ENCODE measurements at regions not wholly inside any gene's neighbourhood (a gene's known extent, or its start where the extent isn't known, plus 50 kb on each side); places are given as distances from the start of the nearest gene placed in this dataset.

DNA sequence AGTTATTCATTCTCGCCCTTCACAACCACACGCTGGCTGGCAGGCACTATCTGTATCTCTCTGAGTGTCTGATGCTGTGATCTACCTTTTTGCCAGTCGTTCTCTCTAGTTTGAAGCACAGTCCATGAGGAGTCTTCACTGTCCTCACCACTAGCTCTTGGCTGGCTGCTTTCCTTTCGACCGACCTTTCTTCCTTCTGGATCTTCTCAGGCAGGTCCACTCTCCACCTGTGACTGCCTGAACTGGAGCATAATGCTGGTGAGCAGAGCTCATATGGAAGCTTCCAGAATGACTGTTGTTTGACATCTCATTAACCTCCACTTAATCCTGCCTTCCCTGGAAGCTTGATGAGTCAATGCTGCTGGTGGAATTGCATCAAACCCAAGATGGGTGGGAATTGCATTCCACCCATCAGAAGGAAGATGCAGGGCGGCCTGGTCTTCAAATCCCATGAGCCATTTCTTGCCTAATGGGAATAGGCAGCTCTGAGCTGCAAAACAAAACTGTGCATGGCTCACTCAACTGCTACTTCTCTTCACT lies 283.5 kb upstream of the HDAC4 start:
- DNase-seq (ENCODE audit: low read depth, low spot score), result no peak
- CTCF ChIA-PET, result no interaction called here
- POLR2A ChIA-PET, result no interaction called here
- no peak for TF ChIP-seq CTCF (IDR thresholded peaks at IDR 0.05; ENCODE audit: insufficient read depth, low read length, missing control alignments)
- no peak overlapping the region for H3K4me3 ChIP-seq (ENCODE audit: low read depth, low read length)

- CTCF ChIA-PET, result no interaction called here
- DNase-seq (ENCODE audit: low read depth, low spot score), result no peak
- TF ChIP-seq CTCF (IDR thresholded peaks at IDR 0.05; ENCODE audit: insufficient read depth, low read length, missing control alignments), result no peak
- no peak overlapping the region for H3K4me3 ChIP-seq (ENCODE audit: low read depth, low read length)
- POLR2A ChIA-PET, result no interaction called here
Observed at GRCh38 chr2:239682518-239682917, 281.7 kb upstream of the HDAC4 start.

GRCh38 chr2:239679755-239680154 lies 278.9 kb upstream of the HDAC4 start:
- ChIA-PET CTCF (no interaction called here), POLR2A (no interaction called here)
- DNase-seq (ENCODE audit: low read depth, low spot score), result no peak
- no peak for TF ChIP-seq CTCF (IDR thresholded peaks at IDR 0.05; ENCODE audit: insufficient read depth, low read length, missing control alignments)
- H3K4me3 ChIP-seq (ENCODE audit: low read depth, low read length), result no peak overlapping the region

DNA sequence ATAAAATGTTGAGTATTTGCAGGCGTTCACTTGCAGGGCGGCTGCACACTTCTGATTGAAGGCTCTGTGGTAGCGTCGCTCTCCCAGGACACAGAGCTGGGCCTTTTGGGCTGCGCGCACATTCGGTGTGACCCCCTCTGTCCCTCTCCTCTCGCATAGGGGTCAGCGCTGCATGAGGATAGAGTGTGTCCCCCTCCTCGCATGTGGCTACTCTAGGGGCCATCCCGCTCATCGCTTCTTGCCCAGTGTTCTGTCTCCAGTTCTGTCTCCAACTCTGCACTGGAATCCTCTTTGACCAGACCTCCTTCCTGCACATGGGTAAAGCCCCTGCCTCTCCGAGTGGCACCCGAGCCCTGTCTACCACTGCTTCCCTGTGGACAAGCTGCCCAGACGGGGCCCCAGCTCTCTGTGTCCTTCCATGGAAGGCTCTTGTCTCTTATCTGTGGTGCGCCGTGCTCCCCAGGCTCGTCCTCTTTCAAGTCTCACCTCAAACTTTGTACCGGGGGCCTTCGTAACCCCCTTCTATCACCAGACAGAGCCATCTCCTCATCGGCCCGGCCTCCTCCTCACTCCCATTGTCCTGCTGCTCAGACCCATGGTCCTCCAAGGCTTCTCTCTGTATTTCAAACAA lies 278.0 kb upstream of the HDAC4 start:
- ChIA-PET POLR2A (no interaction called here), CTCF (no interaction called here)
- DNase-seq (ENCODE audit: low read depth, low spot score), result no peak
- no peak overlapping the region for H3K4me3 ChIP-seq (ENCODE audit: low read depth, low read length)
- no peak for TF ChIP-seq CTCF (IDR thresholded peaks at IDR 0.05; ENCODE audit: insufficient read depth, low read length, missing control alignments)

DNA sequence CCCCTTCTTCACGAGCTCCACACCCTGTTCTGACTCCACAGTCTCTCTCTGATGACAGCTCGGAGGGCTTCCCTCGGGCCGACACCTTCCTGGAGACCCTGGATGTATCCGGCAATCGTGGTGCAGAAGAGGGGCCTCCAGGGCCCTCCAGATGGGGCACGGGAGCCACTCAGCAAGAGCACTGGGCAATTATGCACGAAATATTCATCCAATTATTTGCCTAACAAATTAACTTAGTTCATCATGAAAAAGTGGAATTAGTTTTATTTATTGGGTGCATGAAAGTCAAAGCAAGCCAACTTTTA lies 277.3 kb upstream of the HDAC4 start:
- H3K4me3 ChIP-seq (ENCODE audit: low read depth, low read length), result no peak overlapping the region
- ChIA-PET POLR2A (no interaction called here), CTCF (no interaction called here)
- DNase-seq (ENCODE audit: low read depth, low spot score), result no peak
- TF ChIP-seq CTCF (IDR thresholded peaks at IDR 0.05; ENCODE audit: insufficient read depth, low read length, missing control alignments), result no peak

- CTCF ChIA-PET, result no interaction called here
Observed at GRCh38 chr2:239677453-239678185, 276.8 kb upstream of the HDAC4 start.

More at GRCh38 chr2:239677453-239678185, 276.8 kb upstream of the HDAC4 start:
- DNase-seq (ENCODE audit: low read depth, low spot score), result no peak
- H3K4me3 ChIP-seq (ENCODE audit: low read depth, low read length), result no peak overlapping the region
- POLR2A ChIA-PET, result no interaction called here
- no peak for TF ChIP-seq CTCF (IDR thresholded peaks at IDR 0.05; ENCODE audit: insufficient read depth, low read length, missing control alignments)
